GM12878 (cell line): ENCODE measurements at regions not wholly inside any gene's neighbourhood (a gene's known extent, or its start where the extent isn't known, plus 50 kb on each side); places are given as distances from the start of the nearest gene placed in this dataset.

Experiments
- ATAC-seq: fragments of 200-7000 bp; cut with Tn5 transposase; 3 replicates; pipeline ENCODE4 v1.9.1; 2020; ENCODE audit warnings: mild to moderate bottlenecking, moderate library complexity
- BruUV-seq: library from RNA; stranded (reverse); fragments of 400-500 nt; replicated peaks from 2 replicates; lab custom pipeline; 2021; lab: Mats Ljungman, UMichigan
- CTCF ChIA-PET: fragments of 300-600 bp; sonication (Branson Sonifier 250); formaldehyde crosslinking; extraction: SDS; loops from one replicate; lab custom pipeline; 2021; ENCODE audit warnings: inconsistent platforms; lab: Yijun Ruan, JAX
- POLR2A ChIA-PET: fragments of 350-600 bp; formaldehyde crosslinking; extraction: SDS; loops from one replicate; lab custom pipeline; 2021; ENCODE audit warnings: inconsistent platforms; lab: Charles Lee
- RAD21 ChIA-PET: fragments of 300-600 bp; sonication (Branson Sonifier 250); formaldehyde crosslinking; loops from one replicate; lab custom pipeline; 2023; ENCODE audit warnings: antibody characterized with exemption; ENCODE audit not compliant: unreplicated experiment; lab: Charles Lee
- SMC1A ChIA-PET: fragments of 300-600 bp; sonication (Branson Sonifier 250); formaldehyde crosslinking; loops from one replicate; lab custom pipeline; 2023; ENCODE audit not compliant: unreplicated experiment, uncharacterized antibody; lab: Charles Lee
- DNase-seq: peaks from one replicate; pipeline ENCODE4 v3.0.0-alpha.2; 2011; ENCODE audit warnings: low read depth, low spot score
- FAIRE-seq: peaks from 3 replicates; lab custom pipeline; 2011; peaks lifted over from hg19 to GRCh38; lab: Jason Lieb, UNC
- H2AFZ ChIP-seq: 2 replicates; pipeline ENCODE4 v1.6.0; 2011; ENCODE audit warnings: low read depth, low read length, control low read depth; ENCODE audit not compliant: control insufficient read depth
- H3K27ac ChIP-seq: 2 replicates; pipeline ENCODE4 v1.5.1; 2011; ENCODE audit warnings: control low read depth; ENCODE audit not compliant: control insufficient read depth, insufficient read depth
- H3K27me3 ChIP-seq, 2 experiments: replicated peaks in 1 of 2; 2 replicates each; pipeline versions ENCODE4 v1.6.0 to v1.6.1; 2011; ENCODE audit warnings: low read length in 1 of 2; ENCODE audit not compliant: control insufficient read depth in 2 of 2, insufficient read depth in 2 of 2
- H3K36me3 ChIP-seq, 2 experiments: 2 replicates each; pipeline ENCODE4 v1.5.1; 2011; ENCODE audit warnings: low read length in 1 of 2; ENCODE audit not compliant: control insufficient read depth in 2 of 2, insufficient read depth in 2 of 2
- H3K4me1 ChIP-seq: 2 replicates; pipeline ENCODE4 v1.6.1; 2011; ENCODE audit warnings: mild to moderate bottlenecking, low read length, moderate library complexity, mixed read lengths; ENCODE audit not compliant: control insufficient read depth, insufficient read depth
- H3K4me2 ChIP-seq: 2 replicates; pipeline ENCODE4 v1.6.0; 2011; ENCODE audit warnings: control low read depth; ENCODE audit not compliant: control insufficient read depth, insufficient read depth
- H3K4me3 ChIP-seq: fragments of 200-600 bp; sonication (generic); 2 replicates; pipeline ENCODE4 v1.5.1; 2016
- H3K79me2 ChIP-seq: 2 replicates; pipeline ENCODE4 v1.6.0; 2011; ENCODE audit warnings: low read length; ENCODE audit not compliant: control insufficient read depth, insufficient read depth
- H3K9ac ChIP-seq: 2 replicates; pipeline ENCODE4 v1.8.0; 2011; ENCODE audit warnings: low read length, control low read depth, mixed read lengths; ENCODE audit not compliant: control insufficient read depth, insufficient read depth
- H3K9me3 ChIP-seq: replicated peaks from 3 replicates; pipeline ENCODE4 v1.5.1; 2011; ENCODE audit warnings: mild to moderate bottlenecking, low read length; ENCODE audit not compliant: control insufficient read depth, insufficient read depth
- H4K20me1 ChIP-seq: 2 replicates; pipeline ENCODE4 v1.6.0; 2011; ENCODE audit not compliant: control insufficient read depth, insufficient read depth
- BRCA1 ChIP-seq: IDR thresholded peaks from 2 replicates; pipeline ENCODE4 v1.6.1; 2011; ENCODE audit warnings: low read depth, low read length, improper control_type of control experiment
- GABPA ChIP-seq: IDR thresholded peaks from 2 replicates; pipeline ENCODE4 v1.6.1; 2014; ENCODE audit warnings: antibody characterized with exemption, low read depth, mild to moderate bottlenecking, inconsistent platforms
- POLR2AphosphoS5 ChIP-seq: IDR thresholded peaks from 2 replicates; pipeline ENCODE4 v1.6.1; 2011; ENCODE audit warnings: mild to moderate bottlenecking, low read length, inconsistent platforms
- RAD21 ChIP-seq: IDR thresholded peaks from 2 replicates; pipeline ENCODE4 v1.6.1; 2011; ENCODE audit warnings: mild to moderate bottlenecking, low read depth, low read length, moderate library complexity; ENCODE audit not compliant: insufficient read depth
- STAT3 ChIP-seq: IDR thresholded peaks from 2 replicates; pipeline ENCODE4 v1.6.1; 2011; ENCODE audit warnings: low read depth, low read length, improper control_type of control experiment
- YBX1 ChIP-seq: fragments of 450-650 bp; IDR thresholded peaks from 2 replicates; pipeline ENCODE4 v1.6.1; 2016; ENCODE audit warnings: antibody characterized with exemption
- YY1 ChIP-seq: IDR thresholded peaks from 2 replicates; pipeline ENCODE4 v1.6.1; 2011; ENCODE audit warnings: low read depth, mild to moderate bottlenecking, low read length
- WGBS: methylation state at CpG from one replicate; pipeline ENCODE4 v1.1.6; 2016; ENCODE audit warnings: low lambda C conversion rate; ENCODE audit not compliant: insufficient replicate concordance, insufficient coverage; ENCODE audit errors: missing lambda C conversion rate; 5-methylcytosine and 5-hydroxymethylcytosine counted together
- in situ Hi-C: fragments of 300-500 bp; cut with MboI; formaldehyde crosslinking; loops from 9 replicates; pipeline ENCODE4 v1.14.3; 2018; ENCODE audit warnings: mixed read lengths
- intact Hi-C: fragments of 100-400 bp; cut with micrococcal nuclease; formaldehyde crosslinking; loops from one replicate; pipeline ENCODE4 v1.14.2; 2022; ENCODE audit not compliant: unreplicated experiment
- TF ChIP-seq, protein P1 (sequence below): IDR thresholded peaks from 2 replicates; pipeline ENCODE4 v1.6.1; 2012; ENCODE audit warnings: low read depth, low read length, improper control_type of control experiment
- TF ChIP-seq, protein P2 (sequence below): fragments of 450-650 bp; formaldehyde crosslinking; IDR thresholded peaks from 2 replicates; pipeline ENCODE4 v1.5.0; 2022; ENCODE audit warnings: mild to moderate bottlenecking, missing genetic modification characterization

DNA sequence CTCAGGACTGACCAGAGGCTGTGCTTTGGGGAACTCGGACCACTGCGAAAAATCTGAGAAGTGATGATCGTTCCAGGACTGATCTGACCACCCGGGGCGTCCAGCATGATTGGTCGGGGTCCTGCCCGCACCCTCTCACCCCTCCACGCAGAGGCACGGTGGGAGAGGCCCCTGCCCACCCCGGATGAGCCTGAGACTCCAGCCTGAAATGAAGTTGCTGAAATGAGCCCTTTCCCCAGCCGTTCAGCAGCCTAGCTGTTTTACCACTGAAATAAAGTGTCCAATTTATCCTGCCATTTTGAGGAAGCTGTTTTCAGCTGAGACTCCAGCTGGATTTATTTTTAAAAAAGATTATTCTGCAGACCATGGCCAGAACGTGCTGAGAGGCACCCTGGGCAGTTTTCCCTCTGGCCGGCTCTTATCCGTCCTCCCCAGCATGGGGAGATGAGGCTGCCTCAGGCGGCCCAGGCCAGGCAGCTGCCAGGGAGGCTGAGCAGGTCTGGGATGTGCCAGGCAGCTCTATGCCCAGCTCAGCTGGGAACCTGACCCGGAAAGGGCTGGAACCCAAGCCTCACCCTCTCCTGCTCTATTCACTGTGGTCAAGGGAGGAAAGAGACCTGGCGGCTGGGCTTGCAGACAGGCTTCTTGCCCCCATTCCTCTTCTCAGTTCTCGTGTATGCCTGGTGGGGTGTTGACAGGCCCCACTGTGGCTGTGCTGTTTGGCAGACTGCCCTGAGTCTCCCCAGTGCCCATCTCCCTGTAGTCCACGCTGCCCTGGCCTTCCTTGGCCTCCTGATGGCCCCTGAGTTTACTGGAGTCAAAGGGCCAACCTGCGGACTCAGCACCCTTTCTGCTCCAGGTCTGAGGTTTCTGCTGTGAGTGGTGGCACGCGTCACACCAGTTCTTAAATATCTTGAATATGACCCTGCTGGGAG is 161.0 kb upstream of the B3GAT1 start:
- Histone ChIP-seq H3K36me3 (no peaks in the 10 kb centered on the region), H3K79me2 (no peaks in the 10 kb centered on the region), H3K4me3 (no peak overlapping the region), H3K9me3 (no peaks in the 10 kb centered on the region), H4K20me1 (no peaks in the 10 kb centered on the region), H3K27ac (no peak overlapping the region), H3K27me3 (peaks cover 0 to 4% of the 10 kb centered on the region in 2 experiments; a peak in 2 of 4 replicates), H3K4me2 (no peak overlapping the region), H3K4me1 (no peaks in the 10 kb centered on the region), H2AFZ (no peak overlapping the region), H3K9ac (no peak overlapping the region)
- POLR2A ChIA-PET, result no interaction called here
- ATAC-seq (no peak), DNase-seq (no peak), FAIRE-seq (no peak)
- SMC1A ChIA-PET, result interaction anchor here (0.7 kb wide), 1 partner anchor 8 kb away, joined by 3 read pairs; no protein-coding TSS in a partner anchor
- CTCF ChIA-PET, result no interaction called here
- 32% methylated on average over 22 of the region's 22 CpGs for WGBS
- BruUV-seq, result no TSS peak
- in situ Hi-C loops, result no loop called here
- no peak for TF ChIP-seq STAT3
- no peak for TF ChIP-seq YY1
- TF ChIP-seq GABPA, result no peak
- TF ChIP-seq YBX1, result no peak
- no peak for TF ChIP-seq POLR2AphosphoS5
- TF ChIP-seq, protein P1, sequence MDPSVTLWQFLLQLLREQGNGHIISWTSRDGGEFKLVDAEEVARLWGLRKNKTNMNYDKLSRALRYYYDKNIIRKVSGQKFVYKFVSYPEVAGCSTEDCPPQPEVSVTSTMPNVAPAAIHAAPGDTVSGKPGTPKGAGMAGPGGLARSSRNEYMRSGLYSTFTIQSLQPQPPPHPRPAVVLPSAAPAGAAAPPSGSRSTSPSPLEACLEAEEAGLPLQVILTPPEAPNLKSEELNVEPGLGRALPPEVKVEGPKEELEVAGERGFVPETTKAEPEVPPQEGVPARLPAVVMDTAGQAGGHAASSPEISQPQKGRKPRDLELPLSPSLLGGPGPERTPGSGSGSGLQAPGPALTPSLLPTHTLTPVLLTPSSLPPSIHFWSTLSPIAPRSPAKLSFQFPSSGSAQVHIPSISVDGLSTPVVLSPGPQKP, result no peak
- TF ChIP-seq, protein P2, sequence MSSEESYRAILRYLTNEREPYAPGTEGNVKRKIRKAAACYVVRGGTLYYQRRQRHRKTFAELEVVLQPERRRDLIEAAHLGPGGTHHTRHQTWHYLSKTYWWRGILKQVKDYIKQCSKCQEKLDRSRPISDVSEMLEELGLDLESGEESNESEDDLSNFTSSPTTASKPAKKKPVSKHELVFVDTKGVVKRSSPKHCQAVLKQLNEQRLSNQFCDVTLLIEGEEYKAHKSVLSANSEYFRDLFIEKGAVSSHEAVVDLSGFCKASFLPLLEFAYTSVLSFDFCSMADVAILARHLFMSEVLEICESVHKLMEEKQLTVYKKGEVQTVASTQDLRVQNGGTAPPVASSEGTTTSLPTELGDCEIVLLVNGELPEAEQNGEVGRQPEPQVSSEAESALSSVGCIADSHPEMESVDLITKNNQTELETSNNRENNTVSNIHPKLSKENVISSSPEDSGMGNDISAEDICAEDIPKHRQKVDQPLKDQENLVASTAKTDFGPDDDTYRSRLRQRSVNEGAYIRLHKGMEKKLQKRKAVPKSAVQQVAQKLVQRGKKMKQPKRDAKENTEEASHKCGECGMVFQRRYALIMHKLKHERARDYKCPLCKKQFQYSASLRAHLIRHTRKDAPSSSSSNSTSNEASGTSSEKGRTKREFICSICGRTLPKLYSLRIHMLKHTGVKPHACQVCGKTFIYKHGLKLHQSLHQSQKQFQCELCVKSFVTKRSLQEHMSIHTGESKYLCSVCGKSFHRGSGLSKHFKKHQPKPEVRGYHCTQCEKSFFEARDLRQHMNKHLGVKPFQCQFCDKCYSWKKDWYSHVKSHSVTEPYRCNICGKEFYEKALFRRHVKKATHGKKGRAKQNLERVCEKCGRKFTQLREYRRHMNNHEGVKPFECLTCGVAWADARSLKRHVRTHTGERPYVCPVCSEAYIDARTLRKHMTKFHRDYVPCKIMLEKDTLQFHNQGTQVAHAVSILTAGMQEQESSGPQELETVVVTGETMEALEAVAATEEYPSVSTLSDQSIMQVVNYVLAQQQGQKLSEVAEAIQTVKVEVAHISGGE (CRISPR knock-in tag), result no peak
- TF ChIP-seq RAD21, result no peak
- TF ChIP-seq BRCA1, result no peak
- intact Hi-C loops, result no loop called here
- RAD21 ChIA-PET, result no interaction called here
